Keratinocyte (primary cell): ENCODE measurements at regions not wholly inside any gene's neighbourhood (a gene's known extent, or its start where the extent isn't known, plus 50 kb on each side); places are given as distances from the start of the nearest gene placed in this dataset.

Experiments
- DNase-seq: peaks from one replicate; pipeline ENCODE4 v3.0.0-alpha.2; 2011; ENCODE audit warnings: low read depth, missing footprints, low spot score
- FAIRE-seq: peaks from 2 replicates; lab custom pipeline; 2011; peaks lifted over from hg19 to GRCh38; lab: Jason Lieb, UNC
- H2AFZ ChIP-seq: 2 replicates; pipeline ENCODE4 v1.6.0; 2012; ENCODE audit warnings: low read length, control low read depth, inconsistent platforms; ENCODE audit not compliant: control insufficient read depth
- H3K27ac ChIP-seq: 2 replicates; pipeline ENCODE4 v1.5.1; 2011; ENCODE audit warnings: low read length; ENCODE audit not compliant: control insufficient read depth, insufficient read depth
- H3K27me3 ChIP-seq: 3 replicates; pipeline ENCODE4 v1.6.0; 2011; ENCODE audit warnings: low read length; ENCODE audit not compliant: control insufficient read depth, insufficient read depth; ENCODE audit errors: extremely low read depth
- H3K36me3 ChIP-seq, 2 experiments: 2 replicates in 1 of 2; 3 replicates in 1 of 2; pipeline ENCODE4 v1.5.1; 2011; ENCODE audit warnings: low read length in 2 of 2, mild to moderate bottlenecking in 1 of 2; ENCODE audit not compliant: control insufficient read depth in 2 of 2, insufficient read depth in 2 of 2; ENCODE audit errors: extremely low read depth in 1 of 2
- H3K4me1 ChIP-seq: 3 replicates; pipeline ENCODE4 v1.5.1; 2011; ENCODE audit warnings: low read length; ENCODE audit not compliant: control insufficient read depth, insufficient read depth; ENCODE audit errors: extremely low read depth
- H3K4me2 ChIP-seq: 3 replicates; pipeline ENCODE4 v1.6.0; 2011; ENCODE audit warnings: low read depth, low read length; ENCODE audit not compliant: control insufficient read depth, insufficient read depth; ENCODE audit errors: extremely low read depth
- H3K4me3 ChIP-seq, 3 experiments: fragments of 200-600 bp in 1 of 3; sonication (generic) in 1 of 3; 2 replicates in 2 of 3; 3 replicates in 1 of 3; pipeline ENCODE4 v1.5.1; 2011 to 2016; ENCODE audit warnings: low read length in 3 of 3, mild to moderate bottlenecking in 3 of 3, control low read depth in 2 of 3, inconsistent platforms in 1 of 3, low read depth in 1 of 3, mixed read lengths in 1 of 3, mixed run types in 1 of 3, moderate library complexity in 1 of 3; ENCODE audit not compliant: control insufficient read depth in 2 of 3, insufficient read depth in 2 of 3; ENCODE audit errors: extremely low read depth in 1 of 3
- H3K79me2 ChIP-seq: 2 replicates; pipeline ENCODE4 v1.6.0; 2012; ENCODE audit warnings: low read length; ENCODE audit not compliant: control insufficient read depth, insufficient read depth
- H3K9ac ChIP-seq: 3 replicates; pipeline ENCODE4 v1.6.0; 2011; ENCODE audit warnings: low read length; ENCODE audit not compliant: control insufficient read depth, insufficient read depth; ENCODE audit errors: extremely low read depth
- H3K9me1 ChIP-seq: 3 replicates; pipeline ENCODE4 v1.6.0; 2011; ENCODE audit warnings: low read length; ENCODE audit not compliant: control insufficient read depth, insufficient read depth; ENCODE audit errors: extremely low read depth
- H3K9me3 ChIP-seq: 2 replicates; pipeline ENCODE4 v1.5.1; 2012; ENCODE audit warnings: low read depth, low read length; ENCODE audit not compliant: control insufficient read depth
- H4K20me1 ChIP-seq: 3 replicates; pipeline ENCODE4 v1.6.0; 2011; ENCODE audit warnings: low read length; ENCODE audit not compliant: control insufficient read depth, insufficient read depth; ENCODE audit errors: extremely low read depth
- EZH2 ChIP-seq: IDR thresholded peaks from one replicate; pipeline ENCODE4 v1.6.1; 2012; ENCODE audit warnings: inconsistent platforms, mild to moderate bottlenecking, low read length, moderate library complexity
- dilution Hi-C: fragments of 300-500 bp; cut with MboI; formaldehyde crosslinking; loops from one replicate; pipeline ENCODE4 v1.7.0; 2020; ENCODE audit warnings: low sequenced_read_pairs; ENCODE audit not compliant: extremely low pct_ligation_motif_present
- TF ChIP-seq, protein P1 (sequence below), 3 experiments: IDR thresholded peaks in 1 of 3; conservative IDR thresholded peaks in 1 of 3; optimal IDR thresholded peaks in 1 of 3; 2 replicates in 2 of 3; 3 replicates in 1 of 3; pipeline versions ENCODE3 to v1.5.1; 2011; ENCODE audit warnings: low read length in 3 of 3, mild to moderate bottlenecking in 3 of 3, moderate library complexity in 2 of 3, control low read depth in 1 of 3, inconsistent platforms in 1 of 3; ENCODE audit not compliant: insufficient read depth in 2 of 3; ENCODE audit errors: extremely low read depth in 1 of 3

DNA sequence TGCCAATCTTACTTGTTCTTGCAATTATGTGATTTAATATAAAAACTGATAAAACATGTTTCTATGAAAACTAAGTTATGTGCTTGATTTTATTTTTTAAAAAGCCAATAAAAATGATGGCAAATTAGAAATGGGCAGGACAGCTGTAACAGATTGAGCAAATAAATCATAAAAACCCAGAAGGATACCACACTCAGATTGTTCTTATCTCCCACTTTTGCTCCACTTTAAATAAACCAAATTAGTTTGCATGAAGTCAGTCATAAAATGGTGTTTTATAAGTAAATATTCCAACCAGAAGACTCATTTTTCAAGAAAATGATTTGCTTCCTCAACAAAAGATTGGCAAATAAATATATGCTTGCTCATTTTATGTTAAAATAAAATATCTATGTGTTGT is 307.9 kb upstream of the G2E3 start:
- Histone ChIP-seq H3K4me3 (no peak overlapping the region), H3K4me1 (peaks cover 10% of the 10 kb centered on the region), H3K9me3 (no peaks in the 10 kb centered on the region), H3K9ac (no peak overlapping the region), H3K36me3 (no peaks in the 10 kb centered on the region), H3K4me2 (no peak overlapping the region), H2AFZ (no peak overlapping the region), H3K27ac (no peak overlapping the region), H3K27me3 (no peaks in the 10 kb centered on the region), H3K79me2 (no peaks in the 10 kb centered on the region), H4K20me1 (no peaks in the 10 kb centered on the region), H3K9me1 (no peaks in the 10 kb centered on the region)
- TF ChIP-seq, protein P1, sequence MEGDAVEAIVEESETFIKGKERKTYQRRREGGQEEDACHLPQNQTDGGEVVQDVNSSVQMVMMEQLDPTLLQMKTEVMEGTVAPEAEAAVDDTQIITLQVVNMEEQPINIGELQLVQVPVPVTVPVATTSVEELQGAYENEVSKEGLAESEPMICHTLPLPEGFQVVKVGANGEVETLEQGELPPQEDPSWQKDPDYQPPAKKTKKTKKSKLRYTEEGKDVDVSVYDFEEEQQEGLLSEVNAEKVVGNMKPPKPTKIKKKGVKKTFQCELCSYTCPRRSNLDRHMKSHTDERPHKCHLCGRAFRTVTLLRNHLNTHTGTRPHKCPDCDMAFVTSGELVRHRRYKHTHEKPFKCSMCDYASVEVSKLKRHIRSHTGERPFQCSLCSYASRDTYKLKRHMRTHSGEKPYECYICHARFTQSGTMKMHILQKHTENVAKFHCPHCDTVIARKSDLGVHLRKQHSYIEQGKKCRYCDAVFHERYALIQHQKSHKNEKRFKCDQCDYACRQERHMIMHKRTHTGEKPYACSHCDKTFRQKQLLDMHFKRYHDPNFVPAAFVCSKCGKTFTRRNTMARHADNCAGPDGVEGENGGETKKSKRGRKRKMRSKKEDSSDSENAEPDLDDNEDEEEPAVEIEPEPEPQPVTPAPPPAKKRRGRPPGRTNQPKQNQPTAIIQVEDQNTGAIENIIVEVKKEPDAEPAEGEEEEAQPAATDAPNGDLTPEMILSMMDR (optimal IDR thresholded peaks at IDR 0.05 in 1 of 3, IDR thresholded peaks at IDR 0.05 in 1 of 3, conservative IDR thresholded peaks at IDR 0.05 in 1 of 3; ENCODE audit: extremely low read depth in 1 of 3, insufficient read depth in 2 of 3, low read length in 3 of 3) = no peak
- TF ChIP-seq EZH2 = no peak
- DNase-seq = no peak
- dilution Hi-C loops = no loop called here
- FAIRE-seq = no peak

DNA sequence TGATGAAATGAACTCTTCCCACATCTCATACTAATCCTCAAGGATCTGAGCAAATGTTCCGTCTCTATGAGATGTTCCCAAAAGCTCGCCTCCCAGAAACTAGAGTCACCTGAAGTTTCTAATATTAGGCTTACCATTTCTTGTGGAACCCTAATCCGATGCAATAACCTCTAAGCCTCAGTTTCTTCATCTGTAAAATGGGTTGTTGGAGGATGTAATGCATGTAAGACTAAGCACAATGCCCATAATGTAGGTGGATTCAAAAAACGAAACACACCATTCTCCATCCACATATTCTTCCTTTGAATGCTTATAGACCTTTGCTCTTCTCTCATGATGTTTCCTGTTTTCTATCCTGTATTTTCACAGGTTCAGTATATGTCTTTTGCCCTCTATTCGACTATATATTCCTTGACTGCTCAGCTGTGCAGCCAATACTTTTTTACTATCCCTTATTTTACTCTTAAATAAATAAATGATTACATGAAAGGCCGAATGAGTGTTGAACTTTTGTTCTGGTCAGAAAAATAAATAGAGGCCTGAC is 307.3 kb upstream of the G2E3 start:
- H3K4me3 ChIP-seq = no peak overlapping the region
- peaks cover 10% of the 10 kb centered on the region for H3K4me1 ChIP-seq
- DNase-seq = no peak
- H2AFZ ChIP-seq = no peak overlapping the region
- no peak for FAIRE-seq
- H4K20me1 ChIP-seq = no peaks in the 10 kb centered on the region
- H3K36me3 ChIP-seq = no peaks in the 10 kb centered on the region
- no peaks in the 10 kb centered on the region for H3K9me3 ChIP-seq
- H3K9me1 ChIP-seq = no peaks in the 10 kb centered on the region
- TF ChIP-seq EZH2 = no peak
- TF ChIP-seq, protein P1 (optimal IDR thresholded peaks at IDR 0.05 in 1 of 3, IDR thresholded peaks at IDR 0.05 in 1 of 3, conservative IDR thresholded peaks at IDR 0.05 in 1 of 3; ENCODE audit: extremely low read depth in 1 of 3, insufficient read depth in 2 of 3, low read length in 3 of 3) = no peak
- no peaks in the 10 kb centered on the region for H3K79me2 ChIP-seq
- H3K27me3 ChIP-seq = no peaks in the 10 kb centered on the region
- dilution Hi-C loops = no loop called here
- no peak overlapping the region for H3K27ac ChIP-seq
- H3K4me2 ChIP-seq = no peak overlapping the region
- H3K9ac ChIP-seq = no peak overlapping the region
